ENCODE measurements at regions not wholly inside any gene's neighbourhood (a gene's known extent, or its start where the extent isn't known, plus 50 kb on each side); places are given as distances from the start of the nearest gene placed in this dataset.

GRCh38 chr16:72635694-72636093, 412.2 kb downstream of the ZFHX3 start:
- TF ChIP-seq GATA2 (IDR thresholded peaks at IDR 0.05; ENCODE audit: low read depth, low read length): no peak
- no peak for TF ChIP-seq GATA3 (IDR thresholded peaks at IDR 0.05; ENCODE audit: low read depth, low read length)

GRCh38 chr16:72635104-72635503, 412.8 kb downstream of the ZFHX3 start:
- TF ChIP-seq GATA3 (IDR thresholded peaks at IDR 0.05; ENCODE audit: low read depth, low read length): no peak
- TF ChIP-seq GATA2 (IDR thresholded peaks at IDR 0.05; ENCODE audit: low read depth, low read length): no peak

GRCh38 chr16:72626623-72627022, 421.3 kb downstream of the ZFHX3 start:
- TF ChIP-seq GATA2 (IDR thresholded peaks at IDR 0.05; ENCODE audit: low read depth, low read length) (no peak), GATA3 (IDR thresholded peaks at IDR 0.05; ENCODE audit: low read depth, low read length) (no peak)

GRCh38 chr16:72621651-72622050, 426.3 kb downstream of the ZFHX3 start:
- no peak for TF ChIP-seq GATA3 (IDR thresholded peaks at IDR 0.05; ENCODE audit: low read depth, low read length)
- no peak for TF ChIP-seq GATA2 (IDR thresholded peaks at IDR 0.05; ENCODE audit: low read depth, low read length)

- TF ChIP-seq GATA2 (IDR thresholded peaks at IDR 0.05; ENCODE audit: low read depth, low read length) (no peak), GATA3 (IDR thresholded peaks at IDR 0.05; ENCODE audit: low read depth, low read length) (no peak)
These were observed 427.1 kb downstream of the ZFHX3 start for GRCh38 chr16:72620853-72621252.

- TF ChIP-seq GATA3 (IDR thresholded peaks at IDR 0.05; ENCODE audit: low read depth, low read length) (no peak), GATA2 (IDR thresholded peaks at IDR 0.05; ENCODE audit: low read depth, low read length) (no peak)
These were observed 427.6 kb downstream of the ZFHX3 start for GRCh38 chr16:72620348-72620747.

- TF ChIP-seq GATA2 (IDR thresholded peaks at IDR 0.05; ENCODE audit: low read depth, low read length) (no peak), GATA3 (IDR thresholded peaks at IDR 0.05; ENCODE audit: low read depth, low read length) (no peak)
These were observed 432.1 kb downstream of the ZFHX3 start for GRCh38 chr16:72615856-72616255.

GRCh38 chr16:72612718-72613117, 435.2 kb downstream of the ZFHX3 start:
- no peak for TF ChIP-seq GATA2 (IDR thresholded peaks at IDR 0.05; ENCODE audit: low read depth, low read length)
- TF ChIP-seq GATA3 (IDR thresholded peaks at IDR 0.05; ENCODE audit: low read depth, low read length): no peak

GRCh38 chr16:72612256-72612655, 435.7 kb downstream of the ZFHX3 start:
- TF ChIP-seq GATA2 (IDR thresholded peaks at IDR 0.05; ENCODE audit: low read depth, low read length) (no peak), GATA3 (IDR thresholded peaks at IDR 0.05; ENCODE audit: low read depth, low read length) (no peak)

GRCh38 chr16:72609933-72610332, 438.0 kb upstream of the PMFBP1 start:
- TF ChIP-seq GATA3 (IDR thresholded peaks at IDR 0.05; ENCODE audit: low read depth, low read length) (no peak), GATA2 (IDR thresholded peaks at IDR 0.05; ENCODE audit: low read depth, low read length) (no peak)

- no peak for TF ChIP-seq GATA2 (IDR thresholded peaks at IDR 0.05; ENCODE audit: low read depth, low read length)
- no peak for TF ChIP-seq GATA3 (IDR thresholded peaks at IDR 0.05; ENCODE audit: low read depth, low read length)
These were observed 437.1 kb upstream of the PMFBP1 start for GRCh38 chr16:72609066-72609465.

- no peak for TF ChIP-seq GATA3 (IDR thresholded peaks at IDR 0.05; ENCODE audit: low read depth, low read length)
- TF ChIP-seq GATA2 (IDR thresholded peaks at IDR 0.05; ENCODE audit: low read depth, low read length): no peak
These were observed 432.4 kb upstream of the PMFBP1 start for GRCh38 chr16:72604375-72604774.

- TF ChIP-seq GATA2 (IDR thresholded peaks at IDR 0.05; ENCODE audit: low read depth, low read length) (no peak), GATA3 (IDR thresholded peaks at IDR 0.05; ENCODE audit: low read depth, low read length) (no peak)
These were observed 430.5 kb upstream of the PMFBP1 start for GRCh38 chr16:72602499-72602898.

- TF ChIP-seq GATA3 (IDR thresholded peaks at IDR 0.05; ENCODE audit: low read depth, low read length) (no peak), GATA2 (IDR thresholded peaks at IDR 0.05; ENCODE audit: low read depth, low read length) (no peak)
These were observed 426.7 kb upstream of the PMFBP1 start for GRCh38 chr16:72598696-72599095.

GRCh38 chr16:72597938-72598337, 426.0 kb upstream of the PMFBP1 start:
- TF ChIP-seq GATA3 (IDR thresholded peaks at IDR 0.05; ENCODE audit: low read depth, low read length) (no peak), GATA2 (IDR thresholded peaks at IDR 0.05; ENCODE audit: low read depth, low read length) (no peak)

GRCh38 chr16:72596373-72596772, 424.4 kb upstream of the PMFBP1 start:
- TF ChIP-seq GATA3 (IDR thresholded peaks at IDR 0.05; ENCODE audit: low read depth, low read length) (no peak), GATA2 (IDR thresholded peaks at IDR 0.05; ENCODE audit: low read depth, low read length) (no peak)
